ENCODE measurements at regions not wholly inside any gene's neighbourhood (a gene's known extent, or its start where the extent isn't known, plus 50 kb on each side); places are given as distances from the start of the nearest gene placed in this dataset.

GRCh38 chr1:209048941-209049669 lies 534.4 kb upstream of the CAMK1G start:
- H3K9me3 ChIP-seq (ENCODE audit: control insufficient read depth, low read length) = peaks cover 1% of the 10 kb centered on the region
- H3K27ac ChIP-seq (ENCODE audit: low read depth in 1 of 2, low read length in 2 of 2) = no peak overlapping the region
- no peak overlapping the region for H3K4me3 ChIP-seq (ENCODE audit: low read length in 2 of 2)
- H3K4me1 ChIP-seq (ENCODE audit: control insufficient read depth in 1 of 2, insufficient read depth in 2 of 2, low read length in 2 of 2) = no peaks in the 10 kb centered on the region
- 23 to 24% methylated on average over 5 of the region's 5 CpGs for WGBS, 2 donors
- ATAC-seq (ENCODE audit: low FRiP score) = no peak
- no peaks in the 10 kb centered on the region for H3K27me3 ChIP-seq (ENCODE audit: control insufficient read depth in 1 of 2, insufficient read depth in 2 of 2, low read length in 1 of 2)
- DNase-seq = no peak
- intact Hi-C loops (cut with DNase I) = no loop called here
- no peaks in the 10 kb centered on the region for H3K36me3 ChIP-seq (ENCODE audit: control insufficient read depth in 1 of 2, insufficient read depth in 2 of 2, low read length in 1 of 2)

- intact Hi-C loops (cut with DNase I) = no loop called here
- no peak for ATAC-seq (ENCODE audit: low FRiP score)
- WGBS, 2 donors = 96 to 100% methylated on average over 4 of the region's 4 CpGs
- Histone ChIP-seq H3K36me3 (ENCODE audit: control insufficient read depth in 1 of 2, insufficient read depth in 2 of 2, low read length in 1 of 2) (no peaks in the 10 kb centered on the region), H3K9me3 (ENCODE audit: control insufficient read depth, low read length) (peaks cover 1% of the 10 kb centered on the region), H3K4me1 (ENCODE audit: control insufficient read depth in 1 of 2, insufficient read depth in 2 of 2, low read length in 2 of 2) (no peaks in the 10 kb centered on the region), H3K4me3 (ENCODE audit: low read length in 2 of 2) (no peak overlapping the region), H3K27ac (ENCODE audit: low read depth in 1 of 2, low read length in 2 of 2) (no peak overlapping the region), H3K27me3 (ENCODE audit: control insufficient read depth in 1 of 2, insufficient read depth in 2 of 2, low read length in 1 of 2) (no peaks in the 10 kb centered on the region)
- DNase-seq = no peak
Measured at GRCh38 chr1:209051570-209051969, 531.9 kb upstream of the CAMK1G start.

GRCh38 chr1:209053587-209053986 lies 529.9 kb upstream of the CAMK1G start:
- no peaks in the 10 kb centered on the region for H3K27me3 ChIP-seq (ENCODE audit: control insufficient read depth in 1 of 2, insufficient read depth in 2 of 2, low read length in 1 of 2)
- peaks cover 1% of the 10 kb centered on the region for H3K9me3 ChIP-seq (ENCODE audit: control insufficient read depth, low read length)
- DNase-seq (no peak), ATAC-seq (ENCODE audit: low FRiP score) (no peak)
- no peaks in the 10 kb centered on the region for H3K4me1 ChIP-seq (ENCODE audit: control insufficient read depth in 1 of 2, insufficient read depth in 2 of 2, low read length in 2 of 2)
- H3K27ac ChIP-seq (ENCODE audit: low read depth in 1 of 2, low read length in 2 of 2) = no peak overlapping the region
- no peak overlapping the region for H3K4me3 ChIP-seq (ENCODE audit: low read length in 2 of 2)
- H3K36me3 ChIP-seq (ENCODE audit: control insufficient read depth in 1 of 2, insufficient read depth in 2 of 2, low read length in 1 of 2) = no peaks in the 10 kb centered on the region
- intact Hi-C loops (cut with DNase I) = no loop called here
- WGBS, 2 donors = 85 to 88% methylated on average over 2 of the region's 2 CpGs

DNA sequence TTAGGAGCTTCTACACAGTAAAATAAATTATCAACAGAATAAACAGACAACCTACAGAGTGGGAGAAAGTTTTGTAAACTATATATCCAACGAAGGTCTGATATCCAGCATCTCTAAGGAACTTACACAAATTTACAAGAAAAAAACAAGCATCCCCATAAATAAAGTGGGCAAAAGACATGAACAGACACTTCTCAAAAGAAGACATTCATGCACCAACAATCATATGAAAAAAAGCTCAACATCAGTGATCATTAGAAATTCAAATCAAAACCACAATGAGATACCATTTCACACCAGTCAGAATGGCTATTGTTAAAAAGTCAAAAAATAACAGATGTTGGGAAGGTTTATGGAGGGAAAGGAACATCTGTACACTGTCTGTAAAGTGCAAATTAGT lies 526.4 kb upstream of the CAMK1G start:
- ATAC-seq (ENCODE audit: low FRiP score) = no peak
- Histone ChIP-seq H3K9me3 (ENCODE audit: control insufficient read depth, low read length) (peaks cover 1% of the 10 kb centered on the region), H3K36me3 (ENCODE audit: control insufficient read depth in 1 of 2, insufficient read depth in 2 of 2, low read length in 1 of 2) (no peaks in the 10 kb centered on the region), H3K27me3 (ENCODE audit: control insufficient read depth in 1 of 2, insufficient read depth in 2 of 2, low read length in 1 of 2) (no peaks in the 10 kb centered on the region), H3K4me1 (ENCODE audit: control insufficient read depth in 1 of 2, insufficient read depth in 2 of 2, low read length in 2 of 2) (no peaks in the 10 kb centered on the region), H3K27ac (ENCODE audit: low read depth in 1 of 2, low read length in 2 of 2) (no peak overlapping the region), H3K4me3 (ENCODE audit: low read length in 2 of 2) (no peak overlapping the region)
- 89 to 90% methylated on average over 1 of the region's 1 CpG for WGBS, 2 donors
- no peak for DNase-seq
- intact Hi-C loops (cut with DNase I) = no loop called here

GRCh38 chr1:209057901-209058300 lies 525.6 kb upstream of the CAMK1G start:
- Histone ChIP-seq H3K27me3 (ENCODE audit: control insufficient read depth in 1 of 2, insufficient read depth in 2 of 2, low read length in 1 of 2) (peaks cover 0 to 3% of the 10 kb centered on the region in 2 donors), H3K9me3 (ENCODE audit: control insufficient read depth, low read length) (peaks cover 1% of the 10 kb centered on the region), H3K27ac (ENCODE audit: low read depth in 1 of 2, low read length in 2 of 2) (no peak overlapping the region), H3K4me1 (ENCODE audit: control insufficient read depth in 1 of 2, insufficient read depth in 2 of 2, low read length in 2 of 2) (no peaks in the 10 kb centered on the region), H3K36me3 (ENCODE audit: control insufficient read depth in 1 of 2, insufficient read depth in 2 of 2, low read length in 1 of 2) (no peaks in the 10 kb centered on the region), H3K4me3 (ENCODE audit: low read length in 2 of 2) (no peak overlapping the region)
- intact Hi-C loops (cut with DNase I) = no loop called here
- ATAC-seq (ENCODE audit: low FRiP score) (no peak), DNase-seq (no peak)
- 93 to 100% methylated on average over 1 of the region's 1 CpG for WGBS, 2 donors

DNA sequence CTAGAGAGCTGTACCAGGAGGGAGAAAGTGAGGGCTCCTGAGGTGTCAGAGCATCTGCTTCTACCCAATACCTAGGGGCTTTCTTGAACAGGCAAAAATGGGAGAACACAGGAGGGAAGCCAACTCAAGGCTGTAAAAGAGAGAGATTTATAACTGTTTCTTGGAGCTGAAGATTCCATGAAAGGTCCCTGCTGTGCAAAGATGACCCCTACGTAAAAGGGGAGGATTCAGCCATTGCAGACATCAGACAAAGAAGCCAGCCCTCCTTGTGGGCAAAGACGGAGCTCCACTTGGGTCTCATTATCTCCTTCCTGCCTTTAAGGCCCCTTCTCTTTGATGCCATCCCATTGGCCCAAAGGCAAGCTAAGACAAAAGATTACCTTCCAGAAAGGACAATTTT lies 524.1 kb upstream of the CAMK1G start:
- ATAC-seq (ENCODE audit: low FRiP score) = no peak
- 43 to 46% methylated on average over 2 of the region's 2 CpGs for WGBS, 2 donors
- peaks cover 0 to 3% of the 10 kb centered on the region in 2 donors for H3K27me3 ChIP-seq (ENCODE audit: control insufficient read depth in 1 of 2, insufficient read depth in 2 of 2, low read length in 1 of 2)
- H3K4me3 ChIP-seq (ENCODE audit: low read length in 2 of 2) = no peak overlapping the region
- no peaks in the 10 kb centered on the region for H3K4me1 ChIP-seq (ENCODE audit: control insufficient read depth in 1 of 2, insufficient read depth in 2 of 2, low read length in 2 of 2)
- H3K27ac ChIP-seq (ENCODE audit: low read depth in 1 of 2, low read length in 2 of 2) = no peak overlapping the region
- intact Hi-C loops (cut with DNase I) = no loop called here
- H3K36me3 ChIP-seq (ENCODE audit: control insufficient read depth in 1 of 2, insufficient read depth in 2 of 2, low read length in 1 of 2) = no peaks in the 10 kb centered on the region
- DNase-seq = no peak
- H3K9me3 ChIP-seq (ENCODE audit: control insufficient read depth, low read length) = no peaks in the 10 kb centered on the region

- intact Hi-C loops (cut with DNase I) = no loop called here
- 67 to 74% methylated on average over 7 of the region's 7 CpGs for WGBS, 2 donors
- no peaks in the 10 kb centered on the region for H3K9me3 ChIP-seq (ENCODE audit: control insufficient read depth, low read length)
- DNase-seq = no peak
- H3K4me1 ChIP-seq (ENCODE audit: control insufficient read depth in 1 of 2, insufficient read depth in 2 of 2, low read length in 2 of 2) = no peaks in the 10 kb centered on the region
- H3K27ac ChIP-seq (ENCODE audit: low read depth in 1 of 2, low read length in 2 of 2) = no peak overlapping the region
- H3K27me3 ChIP-seq (ENCODE audit: control insufficient read depth in 1 of 2, insufficient read depth in 2 of 2, low read length in 1 of 2) = peaks cover 0 to 3% of the 10 kb centered on the region in 2 donors
- no peak overlapping the region for H3K4me3 ChIP-seq (ENCODE audit: low read length in 2 of 2)
- ATAC-seq (ENCODE audit: low FRiP score) = no peak
- no peaks in the 10 kb centered on the region for H3K36me3 ChIP-seq (ENCODE audit: control insufficient read depth in 1 of 2, insufficient read depth in 2 of 2, low read length in 1 of 2)
Measured at GRCh38 chr1:209059981-209060380, 523.5 kb upstream of the CAMK1G start.

DNA sequence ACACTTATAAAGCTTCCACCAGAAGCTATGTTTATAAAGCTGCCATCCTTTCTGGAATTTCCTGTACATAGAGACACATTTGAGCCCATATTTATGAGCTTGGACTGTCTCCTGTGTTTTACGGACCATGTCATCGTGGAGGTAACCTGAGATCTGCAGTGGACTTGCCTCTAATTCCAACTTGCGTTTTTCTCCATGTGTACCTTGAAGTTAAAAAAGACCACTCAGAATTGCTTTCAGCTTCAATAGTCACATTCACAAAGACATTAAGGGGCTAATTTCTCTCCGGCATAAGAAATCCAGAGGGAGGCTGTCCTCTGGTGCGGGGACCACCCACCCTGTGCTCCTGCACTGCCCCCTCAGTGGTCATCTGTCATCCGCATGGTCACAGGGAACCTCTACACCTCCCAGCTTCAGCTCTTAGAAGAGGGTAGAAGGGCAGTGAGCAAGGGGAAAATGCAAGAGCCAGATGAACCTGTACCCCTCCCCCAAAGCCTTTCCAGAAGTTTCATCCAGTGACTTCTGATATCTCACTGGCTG lies 521.4 kb upstream of the CAMK1G start:
- ATAC-seq (ENCODE audit: low FRiP score) (no peak), DNase-seq (no peak)
- H3K9me3 ChIP-seq (ENCODE audit: control insufficient read depth, low read length) = no peaks in the 10 kb centered on the region
- WGBS, 2 donors = 76 to 79% methylated on average over 6 of the region's 6 CpGs
- no peak overlapping the region for H3K4me3 ChIP-seq (ENCODE audit: low read length in 2 of 2)
- H3K27ac ChIP-seq (ENCODE audit: low read depth in 1 of 2, low read length in 2 of 2) = no peak overlapping the region
- intact Hi-C loops (cut with DNase I) = no loop called here
- no peaks in the 10 kb centered on the region for H3K4me1 ChIP-seq (ENCODE audit: control insufficient read depth in 1 of 2, insufficient read depth in 2 of 2, low read length in 2 of 2)
- no peaks in the 10 kb centered on the region for H3K36me3 ChIP-seq (ENCODE audit: control insufficient read depth in 1 of 2, insufficient read depth in 2 of 2, low read length in 1 of 2)
- peaks cover 0 to 3% of the 10 kb centered on the region in 2 donors for H3K27me3 ChIP-seq (ENCODE audit: control insufficient read depth in 1 of 2, insufficient read depth in 2 of 2, low read length in 1 of 2)

- ATAC-seq (ENCODE audit: low FRiP score) = no peak
- intact Hi-C loops (cut with DNase I) = no loop called here
Measured at GRCh38 chr1:209062863-209063262, 520.7 kb upstream of the CAMK1G start.

More at GRCh38 chr1:209062863-209063262, 520.7 kb upstream of the CAMK1G start:
- 91 to 92% methylated on average over 1 of the region's 1 CpG for WGBS, 2 donors
- Histone ChIP-seq H3K27me3 (ENCODE audit: control insufficient read depth in 1 of 2, insufficient read depth in 2 of 2, low read length in 1 of 2) (peaks cover 0 to 3% of the 10 kb centered on the region in 2 donors), H3K4me1 (ENCODE audit: control insufficient read depth in 1 of 2, insufficient read depth in 2 of 2, low read length in 2 of 2) (no peaks in the 10 kb centered on the region), H3K36me3 (ENCODE audit: control insufficient read depth in 1 of 2, insufficient read depth in 2 of 2, low read length in 1 of 2) (no peaks in the 10 kb centered on the region), H3K27ac (ENCODE audit: low read depth in 1 of 2, low read length in 2 of 2) (no peak overlapping the region), H3K4me3 (ENCODE audit: low read length in 2 of 2) (no peak overlapping the region), H3K9me3 (ENCODE audit: control insufficient read depth, low read length) (no peaks in the 10 kb centered on the region)
- no peak for DNase-seq
